BLaER1 (cell line): ENCODE measurements at regions not wholly inside any gene's neighbourhood (a gene's known extent, or its start where the extent isn't known, plus 50 kb on each side); places are given as distances from the start of the nearest gene placed in this dataset.
A peak's percentile ranks its signal among the peaks of the same experiment; 100 is the strongest.
"Not testable (repeated sequence)": the region's sequence is repeated elsewhere in the genome, so short reads cannot be mapped to it uniquely, and the experiment has no call there.

Experiments used
- H3K27ac ChIP-seq: shearing (Covaris generic); formaldehyde crosslinking; 2 replicates; pipeline ENCODE4 v1.8.1; 2022
- H3K27me3 ChIP-seq: shearing (Covaris generic); formaldehyde crosslinking; 2 replicates; pipeline ENCODE4 v1.8.1; 2022
- H3K36me3 ChIP-seq: shearing (Covaris generic); formaldehyde crosslinking; 2 replicates; pipeline ENCODE4 v1.8.1; 2022
- H3K4me1 ChIP-seq: shearing (Covaris generic); formaldehyde crosslinking; 2 replicates; pipeline ENCODE4 v1.8.1; 2022
- H3K4me2 ChIP-seq: shearing (Covaris generic); formaldehyde crosslinking; 2 replicates; pipeline ENCODE4 v1.8.1; 2022
- H3K4me3 ChIP-seq: shearing (Covaris generic); formaldehyde crosslinking; 2 replicates; pipeline ENCODE4 v1.8.1; 2022
- H3K9ac ChIP-seq: shearing (Covaris generic); formaldehyde crosslinking; 2 replicates; pipeline ENCODE4 v1.8.1; 2022
- H3K9me3 ChIP-seq: shearing (Covaris generic); formaldehyde crosslinking; 2 replicates; pipeline ENCODE4 v1.8.1; 2022
- H4K20me1 ChIP-seq: shearing (Covaris generic); formaldehyde crosslinking; 2 replicates; pipeline ENCODE4 v1.8.1; 2022
- Cebpa-rat ChIP-seq: shearing (Covaris generic); IDR thresholded peaks from 2 replicates; pipeline ENCODE4 v1.8.1; 2022

GRCh38 chr1:30363031-30363430 is 360.4 kb downstream of the MATN1 start:
- Histone ChIP-seq H3K27ac (no peak overlapping the region), H3K9ac (no peak overlapping the region), H3K9me3 (no peaks in the 10 kb centered on the region), H3K4me3 (no peak overlapping the region), H3K4me1 (peaks cover 15% of the 10 kb centered on the region), H3K27me3 (no peaks in the 10 kb centered on the region), H3K4me2 (peak overlapping the region; percentile 13; the same call in 1 of the 2 replicates), H3K36me3 (no peaks in the 10 kb centered on the region), H4K20me1 (no peaks in the 10 kb centered on the region)
- TF ChIP-seq Cebpa-rat: no peak

- Histone ChIP-seq H3K27ac (no peak overlapping the region), H3K27me3 (no peaks in the 10 kb centered on the region)
Observed at GRCh38 chr1:30362603-30362990, 360.8 kb downstream of the MATN1 start.

GRCh38 chr1:30361890-30362602 is 361.3 kb downstream of the MATN1 start:
- H3K4me1 ChIP-seq: peaks cover 18% of the 10 kb centered on the region
- not testable (repeated sequence) for H3K36me3 ChIP-seq, H3K27ac ChIP-seq, H3K27me3 ChIP-seq, H3K9me3 ChIP-seq, H3K4me3 ChIP-seq, H4K20me1 ChIP-seq, H3K9ac ChIP-seq
- peak overlapping the region; percentile 13; the same call in 1 of the 2 replicates for H3K4me2 ChIP-seq

More at GRCh38 chr1:30362603-30362990, 360.8 kb downstream of the MATN1 start:
- H3K9ac ChIP-seq: no peak overlapping the region
- H3K36me3 ChIP-seq: no peaks in the 10 kb centered on the region
- no peaks in the 10 kb centered on the region for H4K20me1 ChIP-seq
- no peaks in the 10 kb centered on the region for H3K9me3 ChIP-seq
- TF ChIP-seq Cebpa-rat: no peak
- H3K4me2 ChIP-seq: peak overlapping the region; percentile 13; the same call in 1 of the 2 replicates
- no peak overlapping the region for H3K4me3 ChIP-seq
- peaks cover 18% of the 10 kb centered on the region for H3K4me1 ChIP-seq

- H3K27me3 ChIP-seq: no peaks in the 10 kb centered on the region
- TF ChIP-seq Cebpa-rat: no peak
- H3K36me3 ChIP-seq: no peaks in the 10 kb centered on the region
- no peak overlapping the region for H3K4me3 ChIP-seq
- H3K4me1 ChIP-seq: peaks cover 18% of the 10 kb centered on the region
- H3K9me3 ChIP-seq: no peaks in the 10 kb centered on the region
- H3K9ac ChIP-seq: no peak overlapping the region
- no peak overlapping the region for H3K27ac ChIP-seq
- no peak overlapping the region for H3K4me2 ChIP-seq
- no peaks in the 10 kb centered on the region for H4K20me1 ChIP-seq
Observed at GRCh38 chr1:30360753-30361152, 362.6 kb downstream of the MATN1 start.

- H4K20me1 ChIP-seq: no peaks in the 10 kb centered on the region
- H3K4me3 ChIP-seq: no peak overlapping the region
- H3K27ac ChIP-seq: no peak overlapping the region
- no peak for TF ChIP-seq Cebpa-rat
- H3K9ac ChIP-seq: no peak overlapping the region
- no peaks in the 10 kb centered on the region for H3K27me3 ChIP-seq
- H3K36me3 ChIP-seq: no peaks in the 10 kb centered on the region
- no peak overlapping the region for H3K4me2 ChIP-seq
- peaks cover 18% of the 10 kb centered on the region for H3K4me1 ChIP-seq
- H3K9me3 ChIP-seq: no peaks in the 10 kb centered on the region
Observed at GRCh38 chr1:30360281-30360680, 363.1 kb downstream of the MATN1 start.

- H3K36me3 ChIP-seq: no peaks in the 10 kb centered on the region
- no peaks in the 10 kb centered on the region for H4K20me1 ChIP-seq
- no peaks in the 10 kb centered on the region for H3K9me3 ChIP-seq
- H3K4me3 ChIP-seq: no peak overlapping the region
- H3K4me1 ChIP-seq: peaks cover 18% of the 10 kb centered on the region
- no peak overlapping the region for H3K27ac ChIP-seq
- H3K27me3 ChIP-seq: no peaks in the 10 kb centered on the region
- TF ChIP-seq Cebpa-rat: no peak
- no peak overlapping the region for H3K4me2 ChIP-seq
- no peak overlapping the region for H3K9ac ChIP-seq
Observed at GRCh38 chr1:30359539-30360220, 363.7 kb downstream of the MATN1 start.

- H3K4me1 ChIP-seq: peaks cover 18% of the 10 kb centered on the region
- no peaks in the 10 kb centered on the region for H4K20me1 ChIP-seq
- H3K36me3 ChIP-seq: no peaks in the 10 kb centered on the region
- H3K9me3 ChIP-seq: no peaks in the 10 kb centered on the region
- no peak for TF ChIP-seq Cebpa-rat
- no peak overlapping the region for H3K4me3 ChIP-seq
- no peak overlapping the region for H3K27ac ChIP-seq
- no peaks in the 10 kb centered on the region for H3K27me3 ChIP-seq
- H3K9ac ChIP-seq: no peak overlapping the region
- H3K4me2 ChIP-seq: no peak overlapping the region
Observed at GRCh38 chr1:30358500-30358899, 364.9 kb downstream of the MATN1 start.

GRCh38 chr1:30356839-30357238 is 366.5 kb downstream of the MATN1 start:
- Histone ChIP-seq H3K4me3 (no peak overlapping the region), H3K4me2 (no peak overlapping the region), H3K9ac (no peak overlapping the region), H3K36me3 (no peaks in the 10 kb centered on the region), H3K27ac (no peak overlapping the region), H3K9me3 (no peaks in the 10 kb centered on the region), H4K20me1 (no peaks in the 10 kb centered on the region), H3K27me3 (no peaks in the 10 kb centered on the region), H3K4me1 (peaks cover 8% of the 10 kb centered on the region; the same call in 1 of the 2 replicates)
- TF ChIP-seq Cebpa-rat: no peak

- Histone ChIP-seq H3K4me2 (no peak overlapping the region), H3K9me3 (no peaks in the 10 kb centered on the region), H4K20me1 (no peaks in the 10 kb centered on the region), H3K9ac (no peak overlapping the region), H3K4me1 (peaks cover 8% of the 10 kb centered on the region; the same call in 1 of the 2 replicates), H3K36me3 (no peaks in the 10 kb centered on the region), H3K4me3 (no peak overlapping the region), H3K27ac (no peak overlapping the region), H3K27me3 (no peaks in the 10 kb centered on the region)
- TF ChIP-seq Cebpa-rat: no peak
Observed at GRCh38 chr1:30354410-30354809, 369.0 kb downstream of the MATN1 start.

GRCh38 chr1:30353637-30354036 is 369.7 kb downstream of the MATN1 start:
- Histone ChIP-seq H4K20me1 (no peaks in the 10 kb centered on the region), H3K36me3 (no peaks in the 10 kb centered on the region), H3K4me2 (no peak overlapping the region), H3K9ac (no peak overlapping the region), H3K27ac (no peak overlapping the region), H3K27me3 (no peaks in the 10 kb centered on the region), H3K4me1 (peaks cover 8% of the 10 kb centered on the region; the same call in 1 of the 2 replicates), H3K4me3 (no peak overlapping the region), H3K9me3 (peaks cover 8% of the 10 kb centered on the region)
- no peak for TF ChIP-seq Cebpa-rat
